SW480 (cell line): ENCODE measurements at regions not wholly inside any gene's neighbourhood (a gene's known extent, or its start where the extent isn't known, plus 50 kb on each side); places are given as distances from the start of the nearest gene placed in this dataset.
"Not testable (repeated sequence)": the region's sequence is repeated elsewhere in the genome, so short reads cannot be mapped to it uniquely, and the experiment has no call there.

ENCODE experiments used
- DNase-seq: peaks from one replicate; pipeline ENCODE4 v3.0.0-alpha.2; 2016; ENCODE audit warnings: low spot score

DNA sequence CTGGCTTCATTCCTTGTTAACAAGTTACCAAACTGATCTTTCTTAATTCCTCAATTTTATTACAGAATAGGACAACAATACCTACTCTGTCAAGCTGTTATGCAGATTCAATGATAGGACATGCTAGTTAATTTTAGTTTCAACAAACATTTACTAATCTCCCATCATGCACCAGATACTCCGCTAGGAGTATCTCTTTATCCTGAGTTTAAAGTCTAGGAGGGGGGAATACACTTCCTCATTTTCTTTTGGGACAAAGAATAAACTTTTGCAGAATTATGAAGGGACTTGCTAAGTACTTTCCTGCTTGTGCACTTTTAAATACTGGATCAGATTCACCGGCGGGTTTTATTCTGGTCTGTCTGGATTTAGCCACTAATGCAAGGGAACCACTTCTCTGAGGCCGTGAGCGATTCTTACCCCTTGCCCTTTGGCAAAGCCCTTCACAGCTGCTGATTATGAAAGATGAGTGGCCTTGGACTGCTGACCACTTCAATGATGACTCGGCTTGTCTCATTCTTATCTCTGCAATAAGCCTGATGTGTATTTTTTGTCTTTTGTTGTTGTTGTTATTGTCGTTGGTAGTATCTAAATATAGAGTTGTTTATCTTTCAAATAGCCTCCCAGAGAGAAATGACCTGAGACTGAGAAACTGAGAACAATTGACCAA is 73.9 kb downstream of the RMI1 start:
- DNase-seq, result no peak

GRCh38 chr9:84057662-84058061 is 77.1 kb downstream of the RMI1 start:
- DNase-seq, result no peak

DNA sequence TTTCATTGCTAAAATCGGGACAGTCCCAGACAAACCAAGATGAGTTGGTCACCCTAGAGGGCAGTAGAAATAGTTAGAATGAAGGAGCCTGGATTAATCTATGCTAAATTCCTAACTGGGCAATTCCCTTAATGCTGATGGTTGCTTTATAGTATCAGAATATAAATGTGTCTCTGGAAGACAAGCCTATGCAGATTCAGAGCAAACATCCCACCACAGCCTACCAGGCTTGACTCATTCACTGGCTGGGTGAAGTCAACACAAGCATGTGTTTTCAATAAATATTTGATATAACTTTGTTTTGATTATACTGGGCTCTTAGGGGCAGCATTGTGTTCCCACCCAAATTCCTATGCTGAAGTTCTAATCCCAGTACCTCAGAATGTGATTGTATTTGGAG is 79.3 kb downstream of the RMI1 start:
- DNase-seq, result no peak

- DNase-seq, result no peak
Measured at GRCh38 chr9:84061613-84062193, 81.1 kb downstream of the RMI1 start.

- no peak for DNase-seq
Measured at GRCh38 chr9:84062538-84062937, 81.9 kb downstream of the RMI1 start.

DNA sequence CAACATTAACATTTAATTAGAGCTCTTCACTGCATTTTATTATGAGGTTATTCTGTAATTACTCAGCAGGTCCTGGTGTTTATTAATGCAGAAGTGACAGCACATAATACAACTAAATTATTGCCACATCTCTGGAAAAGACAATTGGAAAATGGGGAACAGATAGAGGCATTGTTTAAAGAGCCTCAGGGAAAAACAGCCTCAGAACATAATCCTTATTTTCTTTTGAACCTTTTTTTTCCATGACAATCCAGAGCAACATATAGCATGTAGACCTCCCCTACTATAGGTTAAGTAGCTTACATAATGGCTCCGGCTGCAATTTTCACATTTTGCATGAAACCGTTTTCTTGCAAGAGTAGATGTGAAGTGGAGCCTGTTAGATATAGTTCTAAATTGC is 87.2 kb downstream of the RMI1 start:
- DNase-seq, result no peak

DNA sequence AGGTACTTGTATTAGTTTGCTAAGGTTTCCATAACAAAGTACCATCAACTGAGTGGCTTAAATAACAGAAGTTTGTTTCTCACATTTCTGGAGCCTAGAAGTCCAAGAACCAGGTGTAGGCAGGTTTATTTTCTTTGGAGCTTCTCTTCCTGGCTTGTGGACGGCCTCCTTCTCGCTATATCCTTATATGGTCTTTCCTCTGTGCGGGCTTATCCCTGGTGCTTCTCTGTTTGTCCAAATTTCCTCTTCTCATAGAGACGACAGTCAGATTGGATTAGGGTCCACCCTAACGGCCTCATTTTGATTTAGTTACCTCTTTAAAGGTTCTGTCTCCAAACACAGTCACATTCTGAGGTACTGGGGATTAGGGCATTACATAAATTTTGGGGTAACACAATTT is 88.3 kb downstream of the RMI1 start:
- DNase-seq, result no peak

GRCh38 chr9:84070590-84070989 is 90.0 kb downstream of the RMI1 start:
- DNase-seq, result no peak

- no peak for DNase-seq
Measured at GRCh38 chr9:84072621-84073180, 92.1 kb downstream of the RMI1 start.

DNA sequence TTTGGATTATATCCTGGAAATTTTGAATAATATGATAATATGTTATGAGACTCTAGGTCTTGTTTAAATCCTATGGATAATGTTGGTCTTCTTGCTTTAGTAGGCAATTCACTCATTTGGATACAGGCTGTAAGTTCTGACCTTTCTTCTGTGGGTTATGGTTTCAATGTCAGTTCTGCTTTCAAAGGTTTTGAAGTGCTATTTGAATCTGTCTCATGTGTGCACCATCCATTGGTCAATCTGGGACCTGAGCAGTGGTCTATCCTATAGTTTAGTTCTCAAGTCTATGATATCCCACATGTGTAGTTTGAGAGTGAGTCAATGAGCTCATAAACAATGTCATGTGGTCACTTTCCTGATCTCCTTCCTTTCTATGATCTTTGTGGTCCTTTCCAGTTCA is 94.4 kb downstream of the RMI1 start:
- no peak for DNase-seq

GRCh38 chr9:84076384-84076783 is 95.8 kb downstream of the RMI1 start:
- no peak for DNase-seq

DNA sequence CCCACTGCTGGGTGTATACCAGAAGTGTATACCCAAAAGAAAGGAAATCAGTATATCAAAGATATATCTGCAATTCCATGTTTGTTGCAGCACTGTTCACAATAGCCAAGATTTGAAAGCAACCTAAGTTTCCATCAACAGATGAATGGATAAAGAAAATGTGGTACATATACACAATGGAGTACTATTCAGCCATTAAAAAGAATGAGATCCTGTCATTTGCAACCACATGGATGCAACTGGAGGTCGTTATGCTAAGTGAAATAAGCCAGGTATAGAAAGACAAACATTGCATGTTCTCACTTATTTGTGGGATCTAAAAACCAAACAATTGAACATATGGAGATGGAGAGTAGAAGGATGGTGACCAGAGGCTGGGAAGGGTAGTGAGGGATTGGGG is 97.2 kb downstream of the RMI1 start:
- not testable (repeated sequence) for DNase-seq

GRCh38 chr9:84079994-84080393 is 99.4 kb downstream of the RMI1 start:
- no peak for DNase-seq

DNA sequence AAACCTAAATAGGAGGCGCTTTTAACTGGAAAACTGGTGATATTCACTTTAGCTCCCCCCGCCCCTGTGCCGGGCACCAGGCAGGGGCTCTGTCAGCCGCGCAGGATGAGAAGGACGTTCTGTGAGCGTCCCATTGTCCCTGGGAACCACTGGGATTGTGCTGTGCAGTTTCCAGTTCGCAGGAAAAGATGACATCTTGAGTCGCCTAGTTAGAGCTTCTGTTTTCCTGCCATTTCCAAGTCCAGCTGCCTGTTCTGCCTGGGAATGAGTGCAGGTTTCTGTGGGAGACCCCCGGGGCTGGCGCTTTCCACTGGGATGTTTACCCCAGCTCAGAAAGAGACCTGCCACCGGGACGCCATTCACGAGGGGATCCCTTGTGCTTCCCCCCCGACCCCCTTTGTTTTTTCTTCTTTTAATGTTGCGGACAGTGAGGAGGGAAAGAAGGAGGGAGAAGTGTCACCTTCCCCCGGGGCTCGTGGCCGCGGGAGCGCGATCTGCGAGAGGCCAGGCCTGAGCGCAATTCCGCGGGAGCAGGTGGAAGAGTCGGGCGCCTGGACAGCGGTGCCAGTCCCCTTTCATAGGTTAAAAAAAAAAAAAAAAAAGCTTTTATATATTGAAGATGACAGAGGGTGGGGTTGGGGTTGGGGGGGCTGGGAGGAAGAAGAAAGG is 121.5 kb downstream of the RMI1 start:
- no peak for DNase-seq

DNA sequence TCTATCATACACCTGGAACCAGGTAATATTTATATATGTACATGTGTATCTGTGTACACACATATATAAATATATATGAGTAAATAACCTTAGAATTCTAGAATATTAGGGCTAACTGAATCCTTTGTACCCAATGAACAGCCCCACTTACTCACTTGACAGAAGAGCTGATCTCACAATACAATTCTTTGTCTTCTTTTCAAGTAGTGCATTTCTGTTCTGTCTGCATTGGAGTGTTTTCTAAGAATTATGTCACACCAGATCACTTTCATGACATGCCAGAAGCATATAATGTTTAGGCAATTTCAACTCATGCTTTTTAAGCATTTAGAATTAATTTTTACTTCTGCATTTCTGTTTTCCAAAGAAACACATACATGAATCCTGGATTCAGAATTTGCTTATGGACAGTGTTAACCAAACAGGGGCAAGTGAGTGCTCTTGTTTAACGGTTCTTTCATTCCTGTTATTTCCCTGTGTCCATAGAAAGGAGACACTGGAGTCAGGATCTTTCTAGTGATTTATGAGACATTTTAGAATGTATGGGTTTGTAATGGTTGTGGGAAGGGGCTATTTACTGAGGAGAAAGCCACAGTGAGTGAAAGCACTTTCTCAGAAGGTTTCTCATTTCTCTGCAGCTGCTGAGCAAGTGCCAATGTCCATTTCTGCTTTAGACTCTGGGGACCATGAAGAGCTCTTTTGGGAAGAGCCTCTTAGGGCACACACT is 123.2 kb downstream of the RMI1 start:
- no peak for DNase-seq

- DNase-seq, result no peak
Measured at GRCh38 chr9:84107081-84107480, 126.5 kb downstream of the RMI1 start.

DNA sequence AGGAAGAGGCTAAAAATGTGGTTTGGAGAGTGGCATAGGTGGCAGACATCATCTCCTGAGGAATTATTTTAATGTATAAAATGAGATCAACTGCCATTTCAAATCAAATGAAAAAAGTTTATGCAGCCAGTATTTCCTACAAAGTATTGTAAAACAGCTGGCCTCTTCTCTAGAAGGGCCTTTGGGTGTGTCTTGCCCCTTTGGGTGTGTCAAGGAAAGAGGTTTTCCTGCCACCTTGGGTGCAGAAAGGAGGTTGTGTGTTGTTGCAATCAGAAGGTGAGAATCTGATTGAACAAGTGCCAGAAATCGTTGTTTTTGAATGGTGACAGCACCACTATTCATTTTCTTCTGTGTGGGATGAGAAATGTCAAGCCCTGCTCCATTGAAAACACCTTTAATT is 127.4 kb downstream of the RMI1 start:
- no peak for DNase-seq

GRCh38 chr9:84111726-84112125 is 131.1 kb downstream of the RMI1 start:
- DNase-seq, result no peak

GRCh38 chr9:84121991-84122523 is 141.5 kb downstream of the RMI1 start:
- no peak for DNase-seq

DNA sequence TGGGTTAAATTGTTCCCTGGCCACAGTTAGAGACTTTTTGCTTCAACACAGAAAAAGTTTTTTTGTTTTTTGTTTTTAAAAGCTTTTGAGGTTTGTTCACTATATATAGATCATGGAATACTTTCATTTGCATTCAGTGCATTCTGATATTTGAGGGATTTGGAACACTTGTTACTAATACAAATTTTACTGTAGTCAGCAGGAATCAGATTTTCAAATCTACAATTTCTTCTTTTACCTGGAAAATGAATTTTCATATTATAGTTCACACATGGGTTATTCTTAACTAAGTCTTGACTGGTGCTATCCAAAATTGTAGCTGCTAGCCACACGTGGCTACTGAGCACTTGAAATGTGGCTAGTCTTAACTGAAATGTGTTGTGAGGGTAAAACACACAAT is 142.0 kb downstream of the RMI1 start:
- DNase-seq, result no peak

DNA sequence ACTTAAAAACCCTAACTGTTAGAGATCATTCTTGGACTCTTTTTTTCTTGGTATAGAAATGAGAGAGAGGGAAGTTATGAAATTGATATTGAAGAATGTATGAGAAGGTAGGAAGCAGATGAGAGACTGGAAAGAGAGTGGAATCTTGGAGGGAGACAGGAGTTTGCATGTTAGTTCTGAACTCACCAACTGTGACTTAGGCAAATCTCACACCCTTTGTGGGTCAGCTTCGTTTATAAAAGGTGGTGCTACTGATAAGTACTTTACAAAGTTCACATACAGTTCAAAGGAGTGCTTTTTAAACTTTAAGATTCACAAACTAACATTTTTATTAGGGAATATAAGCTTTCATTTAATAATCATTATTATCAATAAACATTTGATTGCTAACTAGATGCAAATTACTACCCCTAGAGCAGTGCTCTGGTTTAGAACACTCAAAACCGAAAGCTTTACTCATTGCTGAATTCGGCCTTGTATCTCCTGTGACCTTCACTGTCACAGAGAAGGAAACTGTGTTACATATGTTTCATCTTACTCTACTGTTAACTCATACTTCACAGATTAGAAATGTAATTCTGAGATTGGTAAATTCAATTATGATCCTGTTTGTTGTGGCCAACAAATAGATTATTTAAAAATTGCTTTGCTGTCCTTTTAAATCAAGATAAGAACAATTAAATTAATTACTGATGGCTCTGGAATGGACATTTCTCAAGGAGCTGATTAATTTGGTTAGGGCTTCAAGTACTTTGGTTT is 143.2 kb downstream of the RMI1 start:
- no peak for DNase-seq

- no peak for DNase-seq
Measured at GRCh38 chr9:84125046-84125445, 144.4 kb downstream of the RMI1 start.
